PC-9 (cell line): ENCODE measurements at regions not wholly inside any gene's neighbourhood (a gene's known extent, or its start where the extent isn't known, plus 50 kb on each side); places are given as distances from the start of the nearest gene placed in this dataset.

Experiments
- BruUV-seq: library from RNA; stranded (reverse); fragments of 400-500 nt; replicated peaks from 2 replicates; lab custom pipeline; 2021; lab: Mats Ljungman, UMichigan
- CTCF ChIA-PET: fragments of 300-600 bp; sonication (Branson Sonifier 250); formaldehyde crosslinking; loops from one replicate; lab custom pipeline; 2022; ENCODE audit warnings: antibody characterized with exemption; lab: Charles Lee
- POLR2A ChIA-PET: fragments of 300-600 bp; sonication (Branson Sonifier 250); formaldehyde crosslinking; loops from one replicate; lab custom pipeline; 2022; ENCODE audit warnings: antibody characterized with exemption; ENCODE audit not compliant: unreplicated experiment; lab: Charles Lee
- DNase-seq, 2 experiments: peaks; one replicate each; pipeline versions ENCODE4 v3.0.0 to v3.0.0-alpha.2; 2015 to 2022; ENCODE audit warnings: mixed read lengths in 1 of 2
- H2AFZ ChIP-seq: fragments of 200-600 bp; sonication (generic); 2 replicates; pipeline ENCODE4 v1.8.1; 2017; ENCODE audit warnings: antibody characterized with exemption
- H3F3A ChIP-seq: fragments of 200-600 bp; sonication (generic); 2 replicates; pipeline ENCODE4 v1.8.1; 2017; ENCODE audit warnings: antibody characterized with exemption, mild to moderate bottlenecking, low read depth; ENCODE audit not compliant: insufficient read depth
- H3K27ac ChIP-seq: fragments of 200-600 bp; sonication (generic); 2 replicates; pipeline ENCODE4 v1.6.1; 2016; ENCODE audit warnings: mixed run types
- H3K27me3 ChIP-seq: fragments of 200-600 bp; sonication (generic); 2 replicates; pipeline ENCODE4 v1.6.1; 2016; ENCODE audit warnings: low read depth, mixed run types; ENCODE audit not compliant: insufficient read depth
- H3K36me3 ChIP-seq: fragments of 200-600 bp; sonication (generic); 2 replicates; pipeline ENCODE4 v1.6.1; 2016; ENCODE audit warnings: low read depth, mixed run types
- H3K4me1 ChIP-seq: fragments of 200-600 bp; sonication (generic); replicated peaks from 2 replicates; pipeline ENCODE4 v1.6.1; 2016; ENCODE audit warnings: mixed run types; ENCODE audit not compliant: insufficient read depth
- H3K4me2 ChIP-seq: fragments of 200-600 bp; sonication (generic); 2 replicates; pipeline ENCODE4 v1.6.1; 2017; ENCODE audit warnings: mixed run types
- H3K4me3 ChIP-seq: fragments of 200-600 bp; sonication (generic); 2 replicates; pipeline ENCODE4 v1.6.1; 2016; ENCODE audit warnings: mixed run types
- H3K79me2 ChIP-seq: fragments of 200-600 bp; sonication (generic); 2 replicates; pipeline ENCODE4 v1.6.1; 2017; ENCODE audit warnings: low read depth, mixed run types
- H3K9me2 ChIP-seq: fragments of 200-600 bp; sonication (generic); 2 replicates; pipeline ENCODE4 v1.8.1; 2017; ENCODE audit warnings: mild to moderate bottlenecking; ENCODE audit not compliant: insufficient read depth
- H3K9me3 ChIP-seq: fragments of 200-600 bp; sonication (generic); 2 replicates; pipeline ENCODE4 v1.8.1; 2016; ENCODE audit warnings: low read depth; ENCODE audit not compliant: insufficient read depth
- H4K20me1 ChIP-seq: fragments of 200-600 bp; sonication (generic); 2 replicates; pipeline ENCODE4 v1.8.1; 2017; ENCODE audit not compliant: insufficient read depth
- EZH2 ChIP-seq: fragments of 200-600 bp; sonication (generic); IDR thresholded peaks from 2 replicates; pipeline ENCODE4 v1.8.0; 2017; ENCODE audit warnings: antibody characterized with exemption, low read depth
- intact Hi-C: fragments of 100-400 bp; cut with micrococcal nuclease; formaldehyde crosslinking; loops from one replicate; pipeline ENCODE4 v1.10.0; 2022; ENCODE audit not compliant: unreplicated experiment
- TF ChIP-seq, protein P1 (sequence below): fragments of 200-600 bp; sonication (generic); conservative IDR thresholded peaks from 2 replicates; pipeline ENCODE4 v1.6.1; 2017; ENCODE audit warnings: mixed run types, antibody characterized with exemption, mild to moderate bottlenecking, moderate library complexity

DNA sequence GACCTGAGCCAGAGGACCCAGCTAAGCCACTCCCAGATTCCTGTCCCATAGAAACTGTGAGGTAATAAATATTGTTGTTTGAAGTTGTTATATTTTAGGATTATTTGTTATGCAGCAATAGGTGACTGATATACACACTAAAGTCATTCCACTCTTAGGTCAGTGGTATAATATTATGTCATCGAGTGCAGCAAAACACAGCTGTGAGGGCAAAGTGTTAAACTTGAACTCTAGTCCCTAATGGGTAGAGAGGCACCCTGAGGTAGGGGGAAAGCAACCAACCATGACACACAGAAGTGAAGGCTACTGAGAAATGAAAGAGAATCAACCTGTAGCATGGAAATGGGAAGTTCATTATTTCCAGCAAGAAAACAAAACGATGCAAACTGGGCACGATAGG lies 66.6 kb downstream of the ATXN3L start:
- H3K9me2 ChIP-seq = no peaks in the 10 kb centered on the region
- no peak overlapping the region for H3K27ac ChIP-seq
- H3K27me3 ChIP-seq = no peaks in the 10 kb centered on the region
- no peaks in the 10 kb centered on the region for H3K9me3 ChIP-seq
- no peaks in the 10 kb centered on the region for H3K36me3 ChIP-seq
- POLR2A ChIA-PET = no interaction called here
- H3K4me2 ChIP-seq = no peak overlapping the region
- no peaks in the 10 kb centered on the region for H3K4me1 ChIP-seq
- no peak for TF ChIP-seq EZH2
- TF ChIP-seq, protein P1, sequence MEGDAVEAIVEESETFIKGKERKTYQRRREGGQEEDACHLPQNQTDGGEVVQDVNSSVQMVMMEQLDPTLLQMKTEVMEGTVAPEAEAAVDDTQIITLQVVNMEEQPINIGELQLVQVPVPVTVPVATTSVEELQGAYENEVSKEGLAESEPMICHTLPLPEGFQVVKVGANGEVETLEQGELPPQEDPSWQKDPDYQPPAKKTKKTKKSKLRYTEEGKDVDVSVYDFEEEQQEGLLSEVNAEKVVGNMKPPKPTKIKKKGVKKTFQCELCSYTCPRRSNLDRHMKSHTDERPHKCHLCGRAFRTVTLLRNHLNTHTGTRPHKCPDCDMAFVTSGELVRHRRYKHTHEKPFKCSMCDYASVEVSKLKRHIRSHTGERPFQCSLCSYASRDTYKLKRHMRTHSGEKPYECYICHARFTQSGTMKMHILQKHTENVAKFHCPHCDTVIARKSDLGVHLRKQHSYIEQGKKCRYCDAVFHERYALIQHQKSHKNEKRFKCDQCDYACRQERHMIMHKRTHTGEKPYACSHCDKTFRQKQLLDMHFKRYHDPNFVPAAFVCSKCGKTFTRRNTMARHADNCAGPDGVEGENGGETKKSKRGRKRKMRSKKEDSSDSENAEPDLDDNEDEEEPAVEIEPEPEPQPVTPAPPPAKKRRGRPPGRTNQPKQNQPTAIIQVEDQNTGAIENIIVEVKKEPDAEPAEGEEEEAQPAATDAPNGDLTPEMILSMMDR = no peak
- H2AFZ ChIP-seq = no peak overlapping the region
- H3F3A ChIP-seq = no peaks in the 10 kb centered on the region
- no TSS peak for BruUV-seq
- CTCF ChIA-PET = no interaction called here
- H3K79me2 ChIP-seq = no peaks in the 10 kb centered on the region
- no peak overlapping the region for H3K4me3 ChIP-seq
- intact Hi-C loops = no loop called here
- no peak for DNase-seq
- no peaks in the 10 kb centered on the region for H4K20me1 ChIP-seq

DNA sequence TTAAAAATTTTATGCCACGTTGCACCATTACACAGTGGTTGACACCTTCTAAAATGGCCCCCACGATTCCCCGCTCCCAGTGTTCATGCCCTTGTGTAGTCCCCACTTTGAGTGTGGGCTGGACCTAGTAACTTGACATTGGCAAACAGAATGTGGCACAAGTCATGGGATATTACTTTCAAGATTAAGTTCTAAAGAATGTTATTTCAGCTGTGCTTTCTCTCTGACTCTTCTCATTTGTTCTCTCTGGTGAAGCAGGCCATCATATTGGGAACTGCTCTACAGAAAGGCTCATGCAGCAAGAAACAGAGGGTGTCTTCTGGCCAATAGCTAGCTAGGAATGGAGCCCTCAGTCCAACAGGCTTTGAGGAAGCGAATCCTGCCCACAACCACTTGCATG lies 67.1 kb downstream of the ATXN3L start:
- Histone ChIP-seq H2AFZ (no peak overlapping the region), H3K4me1 (no peaks in the 10 kb centered on the region), H3F3A (no peaks in the 10 kb centered on the region), H3K79me2 (no peaks in the 10 kb centered on the region), H3K27me3 (no peaks in the 10 kb centered on the region), H4K20me1 (no peaks in the 10 kb centered on the region), H3K4me3 (no peak overlapping the region), H3K27ac (no peak overlapping the region), H3K9me3 (no peaks in the 10 kb centered on the region), H3K36me3 (no peaks in the 10 kb centered on the region), H3K9me2 (no peaks in the 10 kb centered on the region), H3K4me2 (no peak overlapping the region)
- BruUV-seq = no TSS peak
- no peak for DNase-seq
- CTCF ChIA-PET = no interaction called here
- intact Hi-C loops = no loop called here
- POLR2A ChIA-PET = no interaction called here
- TF ChIP-seq, protein P1 = no peak
- TF ChIP-seq EZH2 = no peak

DNA sequence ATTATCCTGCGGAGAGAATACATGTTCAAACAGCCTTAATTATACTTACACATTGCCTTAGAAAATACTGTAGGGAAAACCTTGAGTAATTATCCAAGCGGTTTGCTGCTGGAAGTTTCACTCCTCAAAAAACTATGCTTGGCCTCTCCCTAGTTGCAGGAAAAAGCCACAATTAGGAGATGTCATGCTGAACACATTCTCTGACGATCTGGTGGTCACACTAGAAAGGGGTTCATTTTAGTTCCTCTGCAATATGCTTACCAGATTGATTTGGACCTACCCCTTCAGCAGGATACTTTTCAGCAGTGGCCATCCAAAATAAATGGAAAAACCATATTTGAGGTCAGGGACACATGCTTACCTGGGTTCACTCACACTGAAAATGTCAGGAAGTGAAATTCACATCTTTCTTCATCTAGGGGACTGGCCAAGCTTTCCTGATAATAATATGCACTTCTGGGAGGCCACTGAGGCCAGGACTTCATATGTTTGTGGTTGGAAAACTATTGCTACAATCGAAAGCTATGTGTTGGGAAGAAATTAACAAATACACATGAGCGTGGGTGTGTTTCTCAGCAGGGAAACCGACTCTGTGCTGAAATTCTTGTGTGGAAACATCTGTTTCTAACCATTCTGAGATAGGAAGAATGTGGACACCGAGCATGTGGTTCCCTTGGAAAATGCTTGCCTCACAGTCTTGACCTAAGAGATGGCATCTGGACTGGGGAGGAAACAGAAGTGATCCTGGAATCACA lies 68.8 kb downstream of the ATXN3L start:
- Histone ChIP-seq H2AFZ (no peak overlapping the region), H3K9me2 (no peaks in the 10 kb centered on the region), H3K27me3 (no peaks in the 10 kb centered on the region), H3K4me1 (no peaks in the 10 kb centered on the region), H3K4me3 (no peak overlapping the region), H4K20me1 (no peaks in the 10 kb centered on the region), H3K36me3 (no peaks in the 10 kb centered on the region), H3F3A (no peaks in the 10 kb centered on the region), H3K9me3 (no peaks in the 10 kb centered on the region), H3K79me2 (no peaks in the 10 kb centered on the region), H3K27ac (no peak overlapping the region), H3K4me2 (no peak overlapping the region)
- ChIA-PET POLR2A (no interaction called here), CTCF (interaction anchor here (0.6 kb wide), 1 partner anchor 182 kb away, joined by 3 read pairs; no protein-coding TSS in a partner anchor)
- TF ChIP-seq, protein P1 = no peak
- no peak for TF ChIP-seq EZH2
- no TSS peak for BruUV-seq
- no peak for DNase-seq
- intact Hi-C loops = no loop called here
